ENCODE measurements at regions not wholly inside any gene's neighbourhood (a gene's known extent, or its start where the extent isn't known, plus 50 kb on each side); places are given as distances from the start of the nearest gene placed in this dataset.
A peak's percentile ranks its signal among the peaks of the same experiment; 100 is the strongest.
"Not testable (repeated sequence)": the region's sequence is repeated elsewhere in the genome, so short reads cannot be mapped to it uniquely, and the experiment has no call there.

- ATAC-seq; DNase-seq (ENCODE audit: low spot score): not testable (repeated sequence)
These were observed 52.9 kb downstream of the CDY2B start for GRCh38 chrY:17827155-17827554.

- ATAC-seq: peak; percentile 87
- not testable (repeated sequence) for DNase-seq (ENCODE audit: low spot score)
These were observed 60.3 kb downstream of the CDY2B start for GRCh38 chrY:17819700-17820099.

GRCh38 chrY:17819025-17819646, 60.9 kb downstream of the CDY2B start:
- not testable (repeated sequence) for DNase-seq (ENCODE audit: low spot score)
- ATAC-seq: peak; percentile 57

- ATAC-seq; DNase-seq (ENCODE audit: low spot score): not testable (repeated sequence)
These were observed 62.6 kb downstream of the CDY2B start for GRCh38 chrY:17817076-17818068.

GRCh38 chrY:17812664-17813063, 67.4 kb downstream of the CDY2B start:
- DNase-seq (ENCODE audit: low spot score); ATAC-seq: not testable (repeated sequence)

- peak; percentile 38 for ATAC-seq
- not testable (repeated sequence) for DNase-seq (ENCODE audit: low spot score)
These were observed 80.1 kb downstream of the CDY2B start for GRCh38 chrY:17799915-17800314.

GRCh38 chrY:17787214-17787613, 92.8 kb downstream of the CDY2B start:
- not testable (repeated sequence) for DNase-seq (ENCODE audit: low spot score)
- ATAC-seq: peak; percentile 94

- not testable (repeated sequence) for ATAC-seq
These were observed 113.9 kb downstream of the CDY2B start for GRCh38 chrY:17766000-17766699.

GRCh38 chrY:17759213-17759612, 120.8 kb downstream of the CDY2B start:
- peak; percentile 49 for ATAC-seq
- DNase-seq (ENCODE audit: low spot score): not testable (repeated sequence)

More at GRCh38 chrY:17766000-17766699, 113.9 kb downstream of the CDY2B start:
- DNase-seq (ENCODE audit: low spot score): not testable (repeated sequence)

- not testable (repeated sequence) for DNase-seq (ENCODE audit: low spot score); ATAC-seq
These were observed 127.0 kb downstream of the CDY2B start for GRCh38 chrY:17752887-17753497.

- ATAC-seq; DNase-seq (ENCODE audit: low spot score): not testable (repeated sequence)
These were observed 140.2 kb downstream of the CDY2B start for GRCh38 chrY:17739852-17740251.

GRCh38 chrY:17729474-17729873, 150.5 kb downstream of the CDY2B start:
- DNase-seq (ENCODE audit: low spot score): not testable (repeated sequence)
- peak; percentile 93 for ATAC-seq

- not testable (repeated sequence) for DNase-seq (ENCODE audit: low spot score); ATAC-seq
These were observed 163.5 kb downstream of the CDY2B start for GRCh38 chrY:17716329-17717043.

GRCh38 chrY:17668037-17668436, 212.0 kb downstream of the CDY2B start:
- ATAC-seq; DNase-seq (ENCODE audit: low spot score): not testable (repeated sequence)

GRCh38 chrY:17643052-17643451, 237.0 kb downstream of the CDY2B start:
- ATAC-seq; DNase-seq (ENCODE audit: low spot score): not testable (repeated sequence)

- ATAC-seq; DNase-seq (ENCODE audit: low spot score): not testable (repeated sequence)
These were observed 245.5 kb downstream of the CDY2B start for GRCh38 chrY:17634484-17634883.

- ATAC-seq: peak; percentile 78
- DNase-seq (ENCODE audit: low spot score): not testable (repeated sequence)
These were observed 268.8 kb downstream of the CDY2B start for GRCh38 chrY:17611256-17611655.

- ATAC-seq: peak; percentile 79
These were observed 269.4 kb downstream of the CDY2B start for GRCh38 chrY:17610649-17611048.

GRCh38 chrY:17607150-17607549, 272.9 kb downstream of the CDY2B start:
- not testable (repeated sequence) for ATAC-seq; DNase-seq (ENCODE audit: low spot score)

More at GRCh38 chrY:17610649-17611048, 269.4 kb downstream of the CDY2B start:
- not testable (repeated sequence) for DNase-seq (ENCODE audit: low spot score)
